Spleen (tissue), 11 donors: ENCODE measurements at regions not wholly inside any gene's neighbourhood (a gene's known extent, or its start where the extent isn't known, plus 50 kb on each side); places are given as distances from the start of the nearest gene placed in this dataset.
A peak's percentile ranks its signal among the peaks of the same experiment; 100 is the strongest.

ENCODE experiments used
- DNase-seq: peaks from one replicate; pipeline ENCODE4 v3.0.0-alpha.2; 2020
- H3K27ac ChIP-seq, 8 donors: fragments of 200-600 bp; sonication (generic) in 7 of 8; 1 replicate in 4 of 8; 2 replicates in 4 of 8; pipeline versions ENCODE4 v1.5.0 to v1.8.0; 2016 to 2021; ENCODE audit warnings: inconsistent platforms in 4 of 8, mild to moderate bottlenecking in 4 of 8, moderate library complexity in 1 of 8
- H3K27me3 ChIP-seq, 7 donors: fragments of 200-600 bp; sonication (generic) in 6 of 7; replicated peaks in 1 of 7; 1 replicate in 4 of 7; 2 replicates in 3 of 7; pipeline versions ENCODE4 v1.5.0 to v1.8.0; 2016 to 2021; ENCODE audit warnings: inconsistent platforms in 3 of 7, mild to moderate bottlenecking in 1 of 7
- H3K36me3 ChIP-seq, 6 donors: fragments of 200-600 bp; sonication (generic) in 5 of 6; 1 replicate in 4 of 6; 2 replicates in 2 of 6; pipeline versions ENCODE4 v1.5.0 to v1.8.0; 2016 to 2021; ENCODE audit warnings: inconsistent platforms in 2 of 6
- H3K4me1 ChIP-seq, 6 donors: fragments of 200-600 bp; sonication (generic) in 5 of 6; 1 replicate in 3 of 6; 2 replicates in 3 of 6; pipeline versions ENCODE4 v1.5.0 to v1.8.0; 2016 to 2021; ENCODE audit warnings: inconsistent platforms in 3 of 6
- H3K4me3 ChIP-seq, 8 donors: fragments of 200-600 bp; sonication (generic) in 7 of 8; 1 replicate in 4 of 8; 2 replicates in 4 of 8; pipeline versions ENCODE4 v1.5.0 to v1.8.0; 2016 to 2021; ENCODE audit warnings: inconsistent platforms in 4 of 8, mild to moderate bottlenecking in 4 of 8, moderate library complexity in 2 of 8
- H3K9me3 ChIP-seq, 8 donors: fragments of 200-600 bp; sonication (generic) in 7 of 8; 1 replicate in 4 of 8; 2 replicates in 4 of 8; pipeline versions ENCODE4 v1.5.0 to v1.8.0; 2016 to 2021; ENCODE audit warnings: inconsistent platforms in 4 of 8
- CTCF ChIP-seq, 11 experiments: fragments of 200-600 bp in 7 of 11; fragments of 450-650 bp in 4 of 11; sonication (generic) in 4 of 11; IDR thresholded peaks in 8 of 11; conservative IDR thresholded peaks in 3 of 11; 1 replicate in 7 of 11; 2 replicates in 4 of 11; pipeline versions ENCODE4 v1.4.0 to v1.8.0; 2016 to 2021; ENCODE audit warnings: antibody characterized with exemption in 11 of 11, inconsistent platforms in 4 of 11, mild to moderate bottlenecking in 1 of 11
- POLR2A ChIP-seq, 3 donors: fragments of 450-650 bp; IDR thresholded peaks; one replicate each; pipeline ENCODE4 v1.5.1; 2017; ENCODE audit warnings: antibody characterized with exemption in 3 of 3, mild to moderate bottlenecking in 1 of 3
- POLR2AphosphoS5 ChIP-seq, 3 donors: sonication (generic); formaldehyde crosslinking; IDR thresholded peaks; one replicate each; pipeline ENCODE4 v1.5.1; 2017; ENCODE audit warnings: antibody characterized with exemption in 3 of 3
- WGBS, 5 donors: extraction: QIAGEN DNeasy Blood & Tissue Kit in 3 of 5; methylation state at CpG; one replicate each; pipeline versions ENCODE4 v1.1.5 to v1.1.7; 2013 to 2018; 5-methylcytosine and 5-hydroxymethylcytosine counted together
- intact Hi-C: fragments of 100-400 bp; cut with DNase I; formaldehyde crosslinking; loops from one replicate; pipeline ENCODE4 v1.15.0; 2023; ENCODE audit warnings: low total_unique reads
- donor health status: healthy with polysubstance abuse.
- donor health status: DM: no; HTN: no; CAD: no; lungs with moderate emphysema.
- donor health status: DM: no; HTN: no; CAD: no.
- donor health status: Bipolar disorder and iron deficiency.
- donor health status: healthy.
- donor health status: DM: no; HTN: no; CAD: no.
- donor health status: DM: yes; HTN: yes; CAD: no.

GRCh38 chr2:39516347-39517101 is 79.4 kb upstream of the MAP4K3 start:
- no peak for DNase-seq
- H3K4me1 ChIP-seq = peaks cover 13 to 59% (median 43%) of the 10 kb centered on the region in 6 donors
- H3K27ac ChIP-seq = peak overlapping the region in 5 of 8 donors; percentile 5 to 65 (median 31)
- peaks cover 0 to 6% (median 1%) of the 10 kb centered on the region in 8 donors for H3K9me3 ChIP-seq
- TF ChIP-seq CTCF (IDR thresholded peaks at IDR 0.05 in 8 of 11, conservative IDR thresholded peaks at IDR 0.05 in 3 of 11) (no peak), POLR2AphosphoS5 (IDR thresholded peaks at IDR 0.05) (peak in 1 of 3 donors; percentile 57)
- H3K27me3 ChIP-seq = no peaks in the 10 kb centered on the region
- intact Hi-C loops = no loop called here
- 71 to 81% (median 71%) methylated on average over 8 of the region's 8 CpGs for WGBS, 5 donors
- no peaks in the 10 kb centered on the region for H3K36me3 ChIP-seq
- H3K4me3 ChIP-seq = no peak overlapping the region

DNA sequence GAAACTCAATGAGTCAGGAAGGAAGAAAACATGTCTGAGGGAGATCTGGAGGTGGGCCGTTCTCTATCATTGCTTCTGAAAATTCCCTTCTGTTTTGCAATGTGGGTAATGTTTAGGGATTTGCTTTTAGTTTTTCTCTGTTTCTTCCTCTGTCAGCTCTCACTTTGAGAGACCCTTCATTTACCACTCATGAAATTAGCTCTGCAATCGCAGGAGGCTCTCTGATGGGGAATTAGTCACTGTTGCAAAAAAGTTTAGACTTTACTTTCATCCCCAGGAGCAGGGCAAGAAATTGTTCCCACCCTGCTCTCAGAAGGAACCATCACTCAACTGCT is 80.0 kb upstream of the MAP4K3 start:
- peaks cover 0 to 11% (median 6%) of the 10 kb centered on the region in 8 donors for H3K9me3 ChIP-seq
- no peak overlapping the region for H3K4me3 ChIP-seq
- no peaks in the 10 kb centered on the region for H3K27me3 ChIP-seq
- no peak for DNase-seq
- WGBS, 5 donors = 66 to 82% (median 76%) methylated on average over 2 of the region's 2 CpGs
- TF ChIP-seq POLR2AphosphoS5 (IDR thresholded peaks at IDR 0.05) (no peak), CTCF (IDR thresholded peaks at IDR 0.05 in 8 of 11, conservative IDR thresholded peaks at IDR 0.05 in 3 of 11) (no peak), POLR2A (IDR thresholded peaks at IDR 0.05) (no peak)
- peaks cover 7 to 54% (median 38%) of the 10 kb centered on the region in 6 donors for H3K4me1 ChIP-seq
- H3K27ac ChIP-seq = peak overlapping the region in 5 of 8 donors; percentile 5 to 65 (median 31)
- H3K36me3 ChIP-seq = no peaks in the 10 kb centered on the region
- intact Hi-C loops = no loop called here

DNA sequence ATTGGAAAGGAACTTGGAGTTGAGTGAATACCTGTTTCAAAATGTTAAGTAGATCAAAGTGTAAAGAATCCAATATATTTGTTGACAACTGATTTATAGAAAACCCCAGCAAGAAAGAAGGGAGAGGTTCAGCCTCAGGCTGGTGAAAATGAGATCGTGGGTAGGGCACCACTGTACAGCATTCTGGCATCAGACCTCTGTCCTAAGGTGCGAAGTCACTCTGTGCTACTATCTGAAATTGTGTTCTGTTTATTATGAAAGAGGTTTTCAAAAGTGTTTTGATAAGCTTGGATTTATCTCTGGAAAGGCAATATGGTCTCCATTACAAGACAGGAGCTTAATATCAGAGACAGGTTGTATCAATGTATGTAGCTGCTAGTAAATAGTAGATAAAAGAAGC is 80.5 kb upstream of the MAP4K3 start:
- peak overlapping the region in 4 of 8 donors; percentile 5 to 65 (median 32) for H3K27ac ChIP-seq
- no peaks in the 10 kb centered on the region for H3K27me3 ChIP-seq
- H3K4me3 ChIP-seq = no peak overlapping the region
- intact Hi-C loops = no loop called here
- H3K9me3 ChIP-seq = peaks cover 0 to 13% (median 9%) of the 10 kb centered on the region in 8 donors
- H3K4me1 ChIP-seq = peaks cover 5 to 48% (median 34%) of the 10 kb centered on the region in 6 donors
- TF ChIP-seq POLR2A (IDR thresholded peaks at IDR 0.05) (no peak), CTCF (IDR thresholded peaks at IDR 0.05 in 8 of 11, conservative IDR thresholded peaks at IDR 0.05 in 3 of 11) (no peak), POLR2AphosphoS5 (IDR thresholded peaks at IDR 0.05) (no peak)
- WGBS, 5 donors = 87 to 99% (median 91%) methylated on average over 2 of the region's 2 CpGs
- no peak for DNase-seq
- H3K36me3 ChIP-seq = no peaks in the 10 kb centered on the region

GRCh38 chr2:39519886-39520285 is 82.8 kb upstream of the MAP4K3 start:
- Histone ChIP-seq H3K4me1 (peaks cover 5 to 29% (median 21%) of the 10 kb centered on the region in 6 donors), H3K27ac (no peak overlapping the region), H3K4me3 (no peak overlapping the region), H3K27me3 (no peaks in the 10 kb centered on the region), H3K9me3 (peaks cover 0 to 13% (median 9%) of the 10 kb centered on the region in 8 donors), H3K36me3 (no peaks in the 10 kb centered on the region)
- WGBS, 5 donors = 91 to 100% (median 97%) methylated on average over 1 of the region's 1 CpG
- no peak for DNase-seq
- intact Hi-C loops = no loop called here
- TF ChIP-seq POLR2A (IDR thresholded peaks at IDR 0.05) (no peak), POLR2AphosphoS5 (IDR thresholded peaks at IDR 0.05) (no peak)
